HG03108 (cell line): ENCODE measurements at regions not wholly inside any gene's neighbourhood (a gene's known extent, or its start where the extent isn't known, plus 50 kb on each side); places are given as distances from the start of the nearest gene placed in this dataset.
A peak's percentile ranks its signal among the peaks of the same experiment; 100 is the strongest.
"Not testable (repeated sequence)": the region's sequence is repeated elsewhere in the genome, so short reads cannot be mapped to it uniquely, and the experiment has no call there.

Experiments used
- ATAC-seq: cut with Tn5 transposase; IDR thresholded peaks from one replicate; pipeline ENCODE4 v1.9.1; 2021; ENCODE audit warnings: moderate library complexity; ENCODE audit not compliant: unreplicated experiment

DNA sequence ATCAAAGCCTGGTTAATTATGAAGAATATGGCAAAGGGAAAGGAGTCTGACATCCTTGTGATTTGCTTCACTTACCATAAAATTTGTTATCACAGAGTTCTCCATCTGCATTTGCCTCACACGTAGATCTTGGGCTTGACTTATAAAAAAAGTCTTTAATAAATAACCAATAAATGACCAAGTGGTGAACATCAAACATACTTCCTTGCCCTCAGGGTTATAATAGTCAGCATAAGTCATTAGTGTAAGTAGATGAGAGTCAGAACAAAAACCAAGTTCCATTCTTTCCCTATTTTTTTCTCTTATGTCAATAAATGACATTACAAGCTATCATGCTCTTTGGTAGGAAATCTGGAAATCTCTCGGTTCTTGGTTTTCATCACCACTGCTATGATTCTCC lies 635.4 kb upstream of the ATXN7L3B start:
- ATAC-seq = no peak

GRCh38 chr12:73906757-73907156 lies 630.9 kb upstream of the ATXN7L3B start:
- ATAC-seq = no peak

DNA sequence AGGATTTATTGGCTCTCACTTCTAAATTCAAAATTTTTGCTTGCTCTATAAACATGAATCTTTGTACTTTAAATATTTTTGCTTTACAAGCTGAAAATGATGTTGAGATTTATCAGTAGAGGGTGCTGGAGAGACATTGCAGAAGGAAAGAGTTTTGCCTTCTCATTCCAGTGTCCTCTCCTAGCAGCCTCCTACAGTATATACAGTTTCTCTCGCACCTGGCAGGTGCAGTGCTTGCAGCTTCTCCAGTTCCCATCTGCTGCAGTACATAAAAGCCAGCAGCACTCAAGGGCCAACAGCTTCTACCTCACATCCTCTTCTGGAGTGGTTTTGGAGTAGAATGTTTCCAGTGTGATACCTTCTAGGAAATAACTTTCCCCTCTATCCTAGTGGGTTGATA lies 601.8 kb upstream of the ATXN7L3B start:
- no peak for ATAC-seq

DNA sequence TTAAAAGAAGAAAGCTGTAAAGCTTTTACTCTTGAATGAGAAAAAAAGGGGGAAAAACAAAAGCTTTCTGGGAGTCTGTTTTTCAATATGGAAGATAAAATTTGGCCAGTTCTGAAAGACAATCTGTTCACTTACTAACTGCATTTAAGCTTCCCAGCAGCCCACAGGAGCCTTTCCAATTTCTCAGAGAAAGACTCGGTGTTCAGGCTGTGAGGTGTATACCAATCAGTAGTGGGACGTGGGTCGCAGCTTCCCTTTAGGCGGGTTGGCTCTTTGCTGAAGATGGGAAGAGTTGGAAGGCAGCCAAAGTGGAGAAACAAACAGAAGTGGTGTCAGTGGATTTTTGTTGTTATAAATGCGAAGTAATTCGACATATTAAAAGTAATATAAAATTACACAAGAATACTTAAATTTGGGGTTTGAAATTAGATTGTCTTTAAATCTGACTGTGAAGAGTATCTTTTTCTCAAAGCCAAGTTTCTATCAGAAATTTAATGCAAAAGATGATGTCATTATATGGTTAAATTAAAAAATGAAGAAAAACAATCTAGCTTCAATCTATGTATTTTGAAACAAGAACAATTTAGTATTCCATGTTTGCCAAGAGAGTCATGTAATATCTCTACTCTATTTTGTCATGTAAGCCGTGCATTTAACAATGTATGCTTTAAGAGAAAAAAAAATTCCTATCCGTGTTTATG lies 590.2 kb upstream of the ATXN7L3B start:
- no peak for ATAC-seq

GRCh38 chr12:73950507-73950906 lies 587.1 kb upstream of the ATXN7L3B start:
- no peak for ATAC-seq

DNA sequence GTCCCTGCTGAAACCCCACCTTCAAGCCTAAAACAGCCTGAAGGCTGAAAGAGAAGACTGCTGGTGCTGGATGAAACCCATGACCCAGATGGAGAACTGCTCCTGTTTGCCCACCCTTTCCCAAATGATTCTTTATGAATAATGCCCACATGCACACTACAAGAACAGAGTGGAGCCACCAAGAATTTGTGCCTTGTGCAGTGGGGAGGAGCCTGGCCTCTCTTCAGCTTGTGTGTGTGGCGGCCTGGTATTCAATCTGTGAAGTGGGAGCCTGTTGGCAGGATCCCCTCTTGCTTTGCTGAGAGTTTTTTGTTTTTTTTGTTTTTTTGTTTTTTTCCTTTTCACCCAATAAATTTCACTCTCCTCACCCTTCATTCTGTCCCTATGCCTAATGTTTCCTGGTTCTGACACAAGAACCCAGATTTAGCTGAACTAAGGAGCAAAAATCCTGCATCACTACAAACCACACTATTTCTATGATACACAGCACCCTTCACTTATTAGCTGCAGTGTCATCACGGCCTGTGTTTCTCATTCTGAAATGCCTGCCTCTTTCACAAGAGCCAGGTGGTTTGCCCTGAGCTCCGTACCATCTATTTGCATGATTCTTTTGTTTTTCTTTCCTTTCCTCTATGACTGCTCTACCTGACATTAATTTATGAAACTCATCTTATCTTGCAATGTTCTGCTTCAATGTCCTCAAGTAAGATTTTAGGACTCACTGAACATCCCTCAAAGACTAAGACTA lies 585.5 kb upstream of the ATXN7L3B start:
- no peak for ATAC-seq

DNA sequence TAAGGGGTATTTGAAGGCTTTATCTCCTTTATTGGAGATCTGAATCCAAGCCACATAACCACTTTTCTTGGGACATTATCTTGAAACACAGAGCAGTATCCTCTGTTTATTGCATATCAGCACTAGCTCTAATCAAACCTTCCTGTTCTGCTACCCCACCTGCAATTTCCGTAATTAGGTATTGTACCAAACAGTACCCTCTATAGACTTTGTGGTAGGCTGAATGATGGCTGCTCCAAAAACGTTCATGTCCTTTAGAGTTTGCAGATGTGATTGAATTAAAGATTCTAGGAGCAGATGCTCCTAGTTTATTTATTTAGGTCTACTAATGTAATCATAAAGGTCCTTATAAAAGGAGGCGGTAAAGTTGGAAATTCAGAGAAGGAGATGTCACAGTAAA lies 573.0 kb upstream of the ATXN7L3B start:
- no peak for ATAC-seq

DNA sequence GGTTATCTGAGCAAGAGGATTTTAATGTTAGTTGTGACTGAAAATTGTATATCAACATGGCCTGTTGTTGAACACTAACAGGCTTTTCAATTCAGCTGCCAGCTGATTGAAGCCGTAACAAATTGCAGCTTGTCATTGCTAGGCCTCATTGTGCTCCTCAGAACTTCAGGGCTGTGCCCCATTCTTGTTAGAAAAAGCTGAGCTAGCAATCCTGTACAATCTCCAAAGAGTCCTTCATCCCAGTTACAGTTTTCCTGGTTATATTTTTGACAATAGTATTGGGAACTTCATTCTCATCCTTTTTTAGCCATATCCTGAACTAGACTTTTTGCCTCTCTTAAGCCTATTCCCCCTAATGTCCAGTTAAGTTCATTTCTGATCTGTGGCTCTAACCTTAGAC lies 564.1 kb upstream of the ATXN7L3B start:
- no peak for ATAC-seq

DNA sequence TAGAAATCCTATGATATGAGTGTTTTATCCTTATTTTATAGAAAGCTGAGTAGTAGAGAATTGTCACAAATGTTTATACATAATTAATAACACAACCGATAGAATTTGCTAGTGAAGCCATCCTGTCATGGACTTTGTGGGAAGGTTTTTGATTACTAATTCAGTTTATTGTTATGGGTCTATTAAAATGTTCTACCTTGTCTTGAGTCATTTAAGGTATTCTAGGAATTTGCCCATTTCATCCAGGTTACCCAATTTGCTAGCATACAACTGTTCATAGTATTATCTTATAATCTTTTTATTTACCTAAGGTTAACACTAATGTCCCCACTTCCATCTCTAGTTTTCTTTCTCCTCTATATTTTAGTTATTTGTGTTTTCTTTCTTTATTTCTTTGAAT lies 553.1 kb upstream of the ATXN7L3B start:
- no peak for ATAC-seq

DNA sequence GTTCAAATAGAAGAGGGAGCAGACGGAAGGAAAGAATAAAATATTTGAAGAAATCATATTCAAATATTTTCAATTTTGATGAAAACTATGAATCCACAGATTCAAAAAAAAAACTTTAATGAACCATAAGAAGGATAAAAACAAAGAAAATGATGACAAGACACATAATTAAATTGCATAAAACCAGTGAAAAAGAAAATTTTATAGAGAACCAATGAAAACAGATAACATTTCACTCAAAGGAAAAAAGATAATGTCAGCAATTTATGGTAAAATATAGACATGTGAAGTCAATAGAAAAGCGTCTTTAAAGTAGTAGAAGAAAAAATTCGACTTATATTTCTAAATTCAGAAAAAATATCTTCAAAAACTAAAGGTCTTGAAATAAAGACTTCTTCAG lies 546.5 kb upstream of the ATXN7L3B start:
- ATAC-seq = no peak

GRCh38 chr12:73998894-73999293 lies 538.7 kb upstream of the ATXN7L3B start:
- no peak for ATAC-seq

- ATAC-seq = no peak
Observed at GRCh38 chr12:74015118-74015517, 522.5 kb upstream of the ATXN7L3B start.

GRCh38 chr12:74016324-74016723 lies 521.3 kb upstream of the ATXN7L3B start:
- ATAC-seq = not testable (repeated sequence)

- no peak for ATAC-seq
Observed at GRCh38 chr12:74018849-74019248, 518.8 kb upstream of the ATXN7L3B start.

- peak; percentile 93 for ATAC-seq
Observed at GRCh38 chr12:74021937-74022336, 515.7 kb upstream of the ATXN7L3B start.

GRCh38 chr12:74031045-74031444 lies 506.6 kb upstream of the ATXN7L3B start:
- ATAC-seq = no peak

GRCh38 chr12:74033531-74033930 lies 504.1 kb upstream of the ATXN7L3B start:
- ATAC-seq = no peak

DNA sequence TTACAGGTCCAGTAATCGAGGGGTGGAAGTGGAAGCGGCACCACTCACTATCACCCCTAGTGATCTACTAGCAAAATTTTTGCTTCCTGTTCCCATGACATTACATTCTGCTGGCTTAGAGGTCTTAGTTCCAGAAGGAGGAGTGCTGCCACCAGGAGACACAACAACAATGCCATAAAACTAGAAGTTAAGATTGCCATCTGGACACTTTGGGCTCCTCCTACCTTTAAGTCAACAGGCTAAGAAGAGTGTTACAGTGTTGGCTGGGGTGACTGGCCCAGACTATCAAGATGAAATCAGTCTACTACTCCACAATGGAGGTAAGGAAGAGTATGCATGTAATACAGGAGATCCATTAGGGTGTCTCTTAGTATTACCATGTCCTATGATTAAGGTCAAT lies 498.5 kb upstream of the ATXN7L3B start:
- ATAC-seq = not testable (repeated sequence)

- no peak for ATAC-seq
Observed at GRCh38 chr12:74043343-74043742, 494.3 kb upstream of the ATXN7L3B start.

- no peak for ATAC-seq
Observed at GRCh38 chr12:74049348-74049747, 488.3 kb upstream of the ATXN7L3B start.

- no peak for ATAC-seq
Observed at GRCh38 chr12:74051848-74052247, 485.8 kb upstream of the ATXN7L3B start.

GRCh38 chr12:74066476-74066875 lies 471.2 kb upstream of the ATXN7L3B start:
- no peak for ATAC-seq

DNA sequence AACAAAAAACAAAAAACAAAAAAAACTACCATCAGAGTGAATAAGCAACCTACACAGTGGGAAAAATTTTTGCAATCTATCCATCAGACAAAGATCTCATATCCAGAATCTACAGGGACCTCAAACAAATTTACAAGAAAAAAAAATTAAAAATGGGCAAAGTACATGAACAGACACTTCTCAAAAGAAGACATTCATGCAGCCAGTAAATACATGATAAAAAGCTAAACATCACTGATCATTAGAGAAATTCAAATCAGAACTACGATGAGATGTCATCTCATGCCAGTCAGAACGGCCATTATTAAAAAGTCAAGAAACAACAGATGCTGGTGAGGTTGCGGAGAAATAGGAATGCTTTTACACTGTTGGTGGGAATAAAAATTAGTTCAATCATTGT lies 466.5 kb upstream of the ATXN7L3B start:
- ATAC-seq = no peak
